Common myeloid progenitor, CD34-positive (primary cell): ENCODE measurements at regions not wholly inside any gene's neighbourhood (a gene's known extent, or its start where the extent isn't known, plus 50 kb on each side); places are given as distances from the start of the nearest gene placed in this dataset.
"Not testable (repeated sequence)": the region's sequence is repeated elsewhere in the genome, so short reads cannot be mapped to it uniquely, and the experiment has no call there.

Source experiments
- CTCF ChIA-PET: fragments of 350-600 bp; sonication (Branson Sonifier 250); formaldehyde crosslinking; loops from one replicate; lab custom pipeline; 2021; ENCODE audit warnings: antibody characterized with exemption; lab: Charles Lee
- POLR2A ChIA-PET: fragments of 350-600 bp; sonication (Branson Sonifier 250); formaldehyde crosslinking; loops from one replicate; lab custom pipeline; 2021; ENCODE audit warnings: antibody characterized with exemption; lab: Charles Lee
- DNase-seq, 3 donors: peaks; one replicate each; pipeline versions ENCODE4 v3.0.0 to v3.0.0-alpha.2; 2013
- H3K27ac ChIP-seq, 2 experiments: 1 replicate in 1 of 2; 2 replicates in 1 of 2; pipeline ENCODE4 v1.7.0; 2013; ENCODE audit warnings: inconsistent platforms in 2 of 2, low read length in 2 of 2, mild to moderate bottlenecking in 2 of 2, low read depth in 1 of 2, moderate library complexity in 1 of 2; ENCODE audit not compliant: severe bottlenecking in 2 of 2, insufficient read depth in 1 of 2, poor library complexity in 1 of 2
- H3K27me3 ChIP-seq, 5 experiments: replicated peaks in 2 of 5; 1 replicate in 3 of 5; 2 replicates in 2 of 5; pipeline versions ENCODE4 v1.6.1 to v1.7.0; 2013; ENCODE audit warnings: low read length in 4 of 5, mild to moderate bottlenecking in 2 of 5, moderate library complexity in 2 of 5, inconsistent platforms in 1 of 5; ENCODE audit not compliant: insufficient read depth in 5 of 5, control insufficient read depth in 4 of 5
- H3K36me3 ChIP-seq, 4 experiments: 1 replicate in 2 of 4; 2 replicates in 2 of 4; pipeline versions ENCODE4 v1.6.1 to v1.7.0; 2013; ENCODE audit warnings: low read length in 3 of 4, control low read depth in 1 of 4, mild to moderate bottlenecking in 1 of 4; ENCODE audit not compliant: control insufficient read depth in 4 of 4, insufficient read depth in 4 of 4
- H3K4me1 ChIP-seq, 4 experiments: 1 replicate in 3 of 4; 2 replicates in 1 of 4; pipeline versions ENCODE4 v1.6.1 to v1.7.1; 2013; ENCODE audit warnings: low read length in 3 of 4, mild to moderate bottlenecking in 3 of 4, control low read depth in 1 of 4, inconsistent platforms in 1 of 4, moderate library complexity in 1 of 4; ENCODE audit not compliant: control insufficient read depth in 4 of 4, insufficient read depth in 4 of 4; ENCODE audit errors: control extremely low read depth in 1 of 4
- H3K4me3 ChIP-seq, 7 experiments: 1 replicate in 4 of 7; 2 replicates in 3 of 7; pipeline versions ENCODE4 v1.5.1 to v1.7.0; 2013; ENCODE audit warnings: mild to moderate bottlenecking in 7 of 7, low read length in 6 of 7, moderate library complexity in 6 of 7, inconsistent platforms in 2 of 7, low read depth in 2 of 7, control low read depth in 1 of 7; ENCODE audit not compliant: insufficient read depth in 4 of 7, control insufficient read depth in 1 of 7; ENCODE audit errors: extremely low read depth in 1 of 7
- H3K9me3 ChIP-seq, 5 experiments: 1 replicate in 4 of 5; 2 replicates in 1 of 5; pipeline versions ENCODE4 v1.6.1 to v1.7.1; 2013; ENCODE audit warnings: low read length in 4 of 5, mild to moderate bottlenecking in 2 of 5, inconsistent platforms in 1 of 5, low read depth in 1 of 5, moderate library complexity in 1 of 5; ENCODE audit not compliant: control insufficient read depth in 4 of 5, insufficient read depth in 2 of 5; ENCODE audit errors: control extremely low read depth in 1 of 5
- WGBS: methylation state at CpG from one replicate; pipeline ENCODE4 v1.1.5; 2013; ENCODE audit not compliant: insufficient coverage; 5-methylcytosine and 5-hydroxymethylcytosine counted together

DNA sequence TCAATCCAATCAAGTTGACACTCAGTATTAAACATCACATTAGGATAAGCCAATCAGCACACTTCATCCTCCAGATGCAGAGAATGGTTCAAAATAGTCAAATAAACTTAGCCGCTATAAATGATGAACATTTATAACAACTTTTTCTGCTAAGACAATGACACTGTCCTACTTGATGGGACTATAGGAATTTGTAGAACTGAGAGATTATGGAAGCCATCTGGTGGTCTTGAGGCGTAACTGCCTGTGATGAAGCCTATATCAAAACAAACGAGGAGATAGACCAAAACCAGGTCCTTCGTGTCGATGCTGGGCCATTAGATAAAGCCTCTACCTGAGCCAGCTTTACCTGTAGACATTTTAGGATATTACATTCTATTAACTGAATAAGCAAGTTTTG is 631.1 kb downstream of the COL12A1 start:
- ChIA-PET POLR2A (no interaction called here), CTCF (interaction anchor here (1.7 to 2.5 kb wide), 2 partner anchors 12 to 19 kb away, joined by 4 to 6 read pairs; no protein-coding TSS in a partner anchor)
- Histone ChIP-seq H3K36me3 (no peaks in the 10 kb centered on the region), H3K4me3 (no peak overlapping the region), H3K27me3 (no peaks in the 10 kb centered on the region), H3K9me3 (no peaks in the 10 kb centered on the region), H3K27ac (no peak overlapping the region), H3K4me1 (peaks cover 0 to 14% (median 10%) of the 10 kb centered on the region in 4 experiments)
- DNase-seq, result peak; percentile 9 to 44 (median 42)
- 25% methylated on average over 3 of the region's 5 CpGs for WGBS

- Histone ChIP-seq H3K36me3 (no peaks in the 10 kb centered on the region), H3K27ac (no peak overlapping the region), H3K27me3 (no peaks in the 10 kb centered on the region), H3K4me1 (peaks cover 0 to 14% (median 10%) of the 10 kb centered on the region in 4 experiments), H3K4me3 (no peak overlapping the region), H3K9me3 (no peaks in the 10 kb centered on the region)
- POLR2A ChIA-PET, result no interaction called here
- no peak for DNase-seq
- CTCF ChIA-PET, result interaction anchor here (2.5 kb wide), 1 partner anchor 11 kb away, joined by 6 read pairs; no protein-coding TSS in a partner anchor
- WGBS, result 100% methylated on average over 2 of the region's 6 CpGs
Measured at GRCh38 chr6:74573613-74574012, 632.2 kb downstream of the COL12A1 start.

- POLR2A ChIA-PET, result no interaction called here
- WGBS, result 56% methylated on average over 1 of the region's 1 CpG
- H3K27me3 ChIP-seq, result no peaks in the 10 kb centered on the region
- H3K4me3 ChIP-seq, result no peak overlapping the region
- no peak for DNase-seq
- H3K4me1 ChIP-seq, result no peaks in the 10 kb centered on the region
- no peaks in the 10 kb centered on the region for H3K36me3 ChIP-seq
- CTCF ChIA-PET, result interaction anchor here (1.0 kb wide), 1 partner anchor 12 kb away, joined by 3 read pairs; no protein-coding TSS in a partner anchor
- no peak overlapping the region for H3K27ac ChIP-seq
- H3K9me3 ChIP-seq, result no peaks in the 10 kb centered on the region
Measured at GRCh38 chr6:74570044-74570443, 635.8 kb downstream of the COL12A1 start.

DNA sequence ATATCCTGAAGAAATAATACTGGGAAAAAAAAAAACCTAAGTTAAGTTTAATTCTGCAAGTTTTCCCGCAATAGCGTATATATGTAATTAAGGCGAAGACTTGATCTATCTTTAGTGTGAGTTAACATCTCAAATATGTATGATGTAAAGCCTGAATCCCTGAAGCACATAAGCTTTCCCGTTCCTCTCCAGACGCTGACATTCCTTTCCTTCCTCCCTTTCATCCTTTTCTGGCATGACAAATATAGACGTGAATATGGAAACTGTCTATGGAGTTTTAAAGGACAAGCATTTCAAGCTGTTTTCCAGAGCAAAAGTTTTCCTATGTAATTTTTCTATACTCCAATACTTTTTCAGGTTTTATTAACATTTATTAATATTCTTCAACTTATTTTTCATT is 637.0 kb downstream of the COL12A1 start:
- Histone ChIP-seq H3K9me3 (no peaks in the 10 kb centered on the region), H3K36me3 (no peaks in the 10 kb centered on the region), H3K4me3 (no peak overlapping the region), H3K4me1 (no peaks in the 10 kb centered on the region), H3K27ac (no peak overlapping the region), H3K27me3 (no peaks in the 10 kb centered on the region)
- DNase-seq, result no peak
- WGBS, result 100% methylated on average over 1 of the region's 6 CpGs
- POLR2A ChIA-PET, result no interaction called here
- CTCF ChIA-PET, result no interaction called here

GRCh38 chr6:74567923-74568290 is 637.9 kb downstream of the COL12A1 start:
- H3K4me1 ChIP-seq, H3K9me3 ChIP-seq, CTCF ChIA-PET, DNase-seq, H3K27ac ChIP-seq, POLR2A ChIA-PET, H3K4me3 ChIP-seq, H3K36me3 ChIP-seq, H3K27me3 ChIP-seq: not testable (repeated sequence)
- WGBS, result 100% methylated on average over 1 of the region's 4 CpGs

GRCh38 chr6:74567281-74567922 is 638.5 kb downstream of the COL12A1 start:
- Histone ChIP-seq H3K27me3 (no peaks in the 10 kb centered on the region), H3K36me3 (no peaks in the 10 kb centered on the region), H3K27ac (no peak overlapping the region), H3K9me3 (no peaks in the 10 kb centered on the region), H3K4me1 (no peaks in the 10 kb centered on the region), H3K4me3 (no peak overlapping the region)
- DNase-seq, result no peak
- ChIA-PET CTCF (no interaction called here), POLR2A (no interaction called here)
- 100% methylated on average over 2 of the region's 7 CpGs for WGBS

DNA sequence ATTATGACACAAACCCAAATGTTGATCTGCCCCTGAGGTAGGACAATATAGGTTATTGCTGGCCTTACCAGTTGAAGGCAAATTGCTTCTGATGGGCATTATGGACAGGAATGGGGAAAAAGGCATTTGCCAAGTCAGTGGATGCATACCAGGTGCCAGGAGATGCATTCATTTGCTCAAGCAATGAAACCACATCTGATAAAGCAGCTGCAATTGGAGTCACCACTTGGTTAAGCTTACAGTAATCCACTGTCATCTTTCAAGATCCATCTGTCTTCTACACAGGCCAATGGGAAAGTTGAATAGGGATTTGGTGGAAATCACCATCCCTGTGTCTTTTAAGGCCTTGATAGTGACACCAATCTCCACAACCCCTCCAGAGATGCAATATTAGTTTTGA is 648.6 kb downstream of the COL12A1 start:
- H3K9me3 ChIP-seq, result no peaks in the 10 kb centered on the region
- no peaks in the 10 kb centered on the region for H3K4me1 ChIP-seq
- ChIA-PET POLR2A (no interaction called here), CTCF (no interaction called here)
- no peaks in the 10 kb centered on the region for H3K27me3 ChIP-seq
- H3K27ac ChIP-seq, result no peak overlapping the region
- no peaks in the 10 kb centered on the region for H3K36me3 ChIP-seq
- no peak overlapping the region for H3K4me3 ChIP-seq
- no peak for DNase-seq
